HepG2 (cell line): ENCODE measurements at regions not wholly inside any gene's neighbourhood (a gene's known extent, or its start where the extent isn't known, plus 50 kb on each side); places are given as distances from the start of the nearest gene placed in this dataset.

Experiments used
- EZH2 ChIP-seq: conservative IDR thresholded peaks from 2 replicates; pipeline ENCODE4 v1.6.1; 2012; ENCODE audit warnings: mild to moderate bottlenecking, low read depth, low read length, moderate library complexity
- HDAC6 ChIP-seq: fragments of 200-600 bp; sonication (generic); IDR thresholded peaks from 2 replicates; pipeline ENCODE4 v1.7.0; 2017; ENCODE audit warnings: mild to moderate bottlenecking, antibody characterized with exemption, low read length, low read depth
- POLR2A ChIP-seq, 2 experiments: IDR thresholded peaks; 2 replicates each; pipeline ENCODE4 v1.6.1; 2011; ENCODE audit warnings: low read depth in 2 of 2, low read length in 2 of 2, mild to moderate bottlenecking in 1 of 2, moderate library complexity in 1 of 2; ENCODE audit not compliant: insufficient read depth in 1 of 2
- POLR2AphosphoS2 ChIP-seq: IDR thresholded peaks from 2 replicates; pipeline ENCODE4 v1.6.1; 2011; ENCODE audit warnings: low read depth, low read length, improper control_type of control experiment
- YY1 ChIP-seq: IDR thresholded peaks from 2 replicates; pipeline ENCODE4 v1.6.1; 2011; ENCODE audit warnings: low read length, low read depth, moderate library complexity, mild to moderate bottlenecking; ENCODE audit not compliant: insufficient read depth, insufficient replicate concordance
- ZMYM4 ChIP-seq: sonication (generic); formaldehyde crosslinking; IDR thresholded peaks from 2 replicates; pipeline ENCODE4 v1.8.1; 2023; ENCODE audit warnings: mild to moderate bottlenecking, missing genetic modification reagents
- ZNF577 ChIP-seq: sonication (generic); formaldehyde crosslinking; IDR thresholded peaks from 2 replicates; pipeline ENCODE4 v1.4.0; 2020; ENCODE audit warnings: mild to moderate bottlenecking, low read depth, missing genetic modification reagents, borderline replicate concordance
- TF ChIP-seq, protein P1 (sequence below): sonication (generic); formaldehyde crosslinking; IDR thresholded peaks from 2 replicates; pipeline ENCODE4 v1.8.1; 2023; ENCODE audit warnings: mild to moderate bottlenecking, missing genetic modification reagents, borderline replicate concordance
- TF ChIP-seq, protein P2 (sequence below): sonication (generic); formaldehyde crosslinking; IDR thresholded peaks from 2 replicates; pipeline ENCODE4 v1.8.0; 2022; ENCODE audit warnings: mild to moderate bottlenecking, missing genetic modification reagents; ENCODE audit not compliant: insufficient replicate concordance
- TF ChIP-seq, protein P3 (sequence below): fragments of 450-650 bp; IDR thresholded peaks from 2 replicates; pipeline ENCODE4 v1.6.1; 2016
- TF ChIP-seq, protein P4 (sequence below): sonication (generic); formaldehyde crosslinking; IDR thresholded peaks from 2 replicates; pipeline ENCODE4 v1.4.0; 2020; ENCODE audit warnings: mild to moderate bottlenecking, low read depth, missing genetic modification reagents

DNA sequence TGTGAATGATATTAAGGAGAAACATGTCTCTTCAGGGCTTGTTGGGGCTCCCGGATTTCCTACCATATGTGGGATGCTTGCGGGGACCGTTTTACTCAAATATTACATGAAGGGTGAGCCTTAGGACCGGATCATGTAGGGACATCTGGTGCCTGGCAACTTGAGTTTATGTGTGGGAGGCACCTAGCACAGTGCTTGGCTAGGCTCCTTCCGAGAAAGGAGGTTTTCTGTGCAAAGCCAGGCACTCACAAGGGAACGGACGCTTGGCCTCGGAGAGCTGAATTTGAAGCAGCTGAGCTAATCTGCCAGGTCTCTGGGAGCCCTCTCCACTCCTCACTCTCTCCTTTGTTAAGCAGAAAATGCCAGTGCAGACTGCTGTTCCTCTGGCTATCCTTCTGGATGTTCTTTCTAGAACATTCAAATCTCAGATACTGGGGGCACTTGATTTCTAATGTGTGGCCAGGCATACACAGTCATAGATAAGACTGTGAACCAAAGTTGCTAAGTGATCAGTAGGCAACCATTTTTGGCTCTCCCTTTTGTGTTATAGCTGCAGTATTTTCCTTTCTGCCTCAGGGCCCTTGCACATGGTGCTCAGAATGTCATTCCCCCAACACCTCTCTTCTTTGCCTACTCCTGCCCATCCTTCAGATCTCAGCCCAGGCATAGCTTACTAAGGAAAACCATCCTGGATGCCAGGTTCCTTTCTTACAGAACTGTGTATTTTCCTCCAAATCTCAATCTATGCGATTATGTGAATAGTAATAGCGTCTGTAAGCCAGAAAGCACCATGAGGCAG, 216.6 kb upstream of the CSF3R start:
- no peak for TF ChIP-seq POLR2AphosphoS2
- no peak for TF ChIP-seq POLR2A (IDR thresholded peaks at IDR 0.05; ENCODE audit: insufficient read depth in 1 of 2, low read depth in 2 of 2, low read length in 2 of 2)
- TF ChIP-seq, protein P1, sequence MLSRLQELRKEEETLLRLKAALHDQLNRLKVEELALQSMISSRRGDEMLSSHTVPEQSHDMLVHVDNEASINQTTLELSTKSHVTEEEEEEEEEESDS (CRISPR knock-in tag): no peak
- no peak for TF ChIP-seq HDAC6
- TF ChIP-seq, protein P2, sequence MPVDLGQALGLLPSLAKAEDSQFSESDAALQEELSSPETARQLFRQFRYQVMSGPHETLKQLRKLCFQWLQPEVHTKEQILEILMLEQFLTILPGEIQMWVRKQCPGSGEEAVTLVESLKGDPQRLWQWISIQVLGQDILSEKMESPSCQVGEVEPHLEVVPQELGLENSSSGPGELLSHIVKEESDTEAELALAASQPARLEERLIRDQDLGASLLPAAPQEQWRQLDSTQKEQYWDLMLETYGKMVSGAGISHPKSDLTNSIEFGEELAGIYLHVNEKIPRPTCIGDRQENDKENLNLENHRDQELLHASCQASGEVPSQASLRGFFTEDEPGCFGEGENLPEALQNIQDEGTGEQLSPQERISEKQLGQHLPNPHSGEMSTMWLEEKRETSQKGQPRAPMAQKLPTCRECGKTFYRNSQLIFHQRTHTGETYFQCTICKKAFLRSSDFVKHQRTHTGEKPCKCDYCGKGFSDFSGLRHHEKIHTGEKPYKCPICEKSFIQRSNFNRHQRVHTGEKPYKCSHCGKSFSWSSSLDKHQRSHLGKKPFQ (CRISPR knock-in tag): no peak
- no peak for TF ChIP-seq ZMYM4
- TF ChIP-seq ZNF577: no peak
- TF ChIP-seq, protein P3, sequence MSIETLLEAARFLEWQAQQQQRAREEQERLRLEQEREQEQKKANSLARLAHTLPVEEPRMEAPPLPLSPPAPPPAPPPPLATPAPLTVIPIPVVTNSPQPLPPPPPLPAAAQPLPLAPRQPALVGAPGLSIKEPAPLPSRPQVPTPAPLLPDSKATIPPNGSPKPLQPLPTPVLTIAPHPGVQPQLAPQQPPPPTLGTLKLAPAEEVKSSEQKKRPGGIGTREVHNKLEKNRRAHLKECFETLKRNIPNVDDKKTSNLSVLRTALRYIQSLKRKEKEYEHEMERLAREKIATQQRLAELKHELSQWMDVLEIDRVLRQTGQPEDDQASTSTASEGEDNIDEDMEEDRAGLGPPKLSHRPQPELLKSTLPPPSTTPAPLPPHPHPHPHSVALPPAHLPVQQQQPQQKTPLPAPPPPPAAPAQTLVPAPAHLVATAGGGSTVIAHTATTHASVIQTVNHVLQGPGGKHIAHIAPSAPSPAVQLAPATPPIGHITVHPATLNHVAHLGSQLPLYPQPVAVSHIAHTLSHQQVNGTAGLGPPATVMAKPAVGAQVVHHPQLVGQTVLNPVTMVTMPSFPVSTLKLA: no peak
- no peak for TF ChIP-seq EZH2
- no peak for TF ChIP-seq YY1
- TF ChIP-seq, protein P4, sequence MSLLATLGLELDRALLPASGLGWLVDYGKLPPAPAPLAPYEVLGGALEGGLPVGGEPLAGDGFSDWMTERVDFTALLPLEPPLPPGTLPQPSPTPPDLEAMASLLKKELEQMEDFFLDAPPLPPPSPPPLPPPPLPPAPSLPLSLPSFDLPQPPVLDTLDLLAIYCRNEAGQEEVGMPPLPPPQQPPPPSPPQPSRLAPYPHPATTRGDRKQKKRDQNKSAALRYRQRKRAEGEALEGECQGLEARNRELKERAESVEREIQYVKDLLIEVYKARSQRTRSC (CRISPR knock-in tag): no peak
